ENCODE measurements at regions not wholly inside any gene's neighbourhood (a gene's known extent, or its start where the extent isn't known, plus 50 kb on each side); places are given as distances from the start of the nearest gene placed in this dataset.
A peak's percentile ranks its signal among the peaks of the same experiment; 100 is the strongest.

DNA sequence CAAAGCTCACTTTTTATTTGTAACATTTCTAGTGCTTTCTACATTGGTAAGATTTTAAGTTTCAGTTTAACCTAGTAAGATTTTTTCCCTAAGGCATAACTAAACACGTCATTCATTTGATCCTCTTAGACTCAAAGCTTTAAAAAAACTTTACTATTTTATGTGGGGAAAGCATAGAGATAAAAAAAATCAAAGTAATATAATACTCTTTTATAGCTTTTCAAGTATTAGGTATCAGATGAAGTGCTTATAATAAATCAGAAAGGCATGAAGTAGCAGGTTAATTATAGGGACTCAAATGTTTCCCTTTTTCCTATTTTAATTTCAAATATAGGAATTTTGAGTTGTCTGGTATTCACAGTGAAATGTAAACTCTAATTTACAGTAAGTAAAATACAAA, 68.0 kb upstream of the POU5F2 start:
- H3K27me3 ChIP-seq (ENCODE audit: insufficient read depth, low read depth, severe bottlenecking), result no peaks in the 10 kb centered on the region
- no peak overlapping the region for H3K27ac ChIP-seq
- H3K9me3 ChIP-seq (ENCODE audit: severe bottlenecking), result no peaks in the 10 kb centered on the region
- TF ChIP-seq, protein P1, sequence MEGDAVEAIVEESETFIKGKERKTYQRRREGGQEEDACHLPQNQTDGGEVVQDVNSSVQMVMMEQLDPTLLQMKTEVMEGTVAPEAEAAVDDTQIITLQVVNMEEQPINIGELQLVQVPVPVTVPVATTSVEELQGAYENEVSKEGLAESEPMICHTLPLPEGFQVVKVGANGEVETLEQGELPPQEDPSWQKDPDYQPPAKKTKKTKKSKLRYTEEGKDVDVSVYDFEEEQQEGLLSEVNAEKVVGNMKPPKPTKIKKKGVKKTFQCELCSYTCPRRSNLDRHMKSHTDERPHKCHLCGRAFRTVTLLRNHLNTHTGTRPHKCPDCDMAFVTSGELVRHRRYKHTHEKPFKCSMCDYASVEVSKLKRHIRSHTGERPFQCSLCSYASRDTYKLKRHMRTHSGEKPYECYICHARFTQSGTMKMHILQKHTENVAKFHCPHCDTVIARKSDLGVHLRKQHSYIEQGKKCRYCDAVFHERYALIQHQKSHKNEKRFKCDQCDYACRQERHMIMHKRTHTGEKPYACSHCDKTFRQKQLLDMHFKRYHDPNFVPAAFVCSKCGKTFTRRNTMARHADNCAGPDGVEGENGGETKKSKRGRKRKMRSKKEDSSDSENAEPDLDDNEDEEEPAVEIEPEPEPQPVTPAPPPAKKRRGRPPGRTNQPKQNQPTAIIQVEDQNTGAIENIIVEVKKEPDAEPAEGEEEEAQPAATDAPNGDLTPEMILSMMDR (IDR thresholded peaks at IDR 0.05; ENCODE audit: low read depth, low read length), result no peak
- no peak overlapping the region for H3K4me3 ChIP-seq (ENCODE audit: low read depth, low read length)
- H3K36me3 ChIP-seq, result no peaks in the 10 kb centered on the region
- DNase-seq, result no peak

DNA sequence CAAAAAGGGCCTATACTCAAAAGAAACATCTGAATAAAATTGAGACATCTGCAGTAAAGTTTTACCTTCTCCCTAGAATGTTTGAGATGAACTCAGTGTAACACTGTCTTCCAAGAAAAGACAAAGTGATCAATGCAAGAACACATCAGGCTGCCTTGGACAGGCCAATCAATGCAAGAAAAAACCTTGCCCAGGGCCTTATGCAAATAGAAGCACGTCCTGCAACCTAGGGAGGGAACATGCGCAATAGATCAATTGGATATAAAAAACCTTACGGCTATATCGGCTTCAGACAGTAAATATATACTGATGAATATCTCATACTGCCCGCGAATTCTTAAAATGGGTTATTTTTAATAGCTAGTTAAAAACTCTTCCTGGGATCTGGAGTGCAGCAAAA, 66.4 kb upstream of the POU5F2 start:
- no peak for DNase-seq
- Histone ChIP-seq H3K9me3 (ENCODE audit: severe bottlenecking) (no peaks in the 10 kb centered on the region), H3K27me3 (ENCODE audit: insufficient read depth, low read depth, severe bottlenecking) (no peaks in the 10 kb centered on the region), H3K4me3 (ENCODE audit: low read depth, low read length) (no peak overlapping the region), H3K36me3 (no peaks in the 10 kb centered on the region), H3K27ac (no peak overlapping the region)
- TF ChIP-seq, protein P1 (IDR thresholded peaks at IDR 0.05; ENCODE audit: low read depth, low read length), result no peak

DNA sequence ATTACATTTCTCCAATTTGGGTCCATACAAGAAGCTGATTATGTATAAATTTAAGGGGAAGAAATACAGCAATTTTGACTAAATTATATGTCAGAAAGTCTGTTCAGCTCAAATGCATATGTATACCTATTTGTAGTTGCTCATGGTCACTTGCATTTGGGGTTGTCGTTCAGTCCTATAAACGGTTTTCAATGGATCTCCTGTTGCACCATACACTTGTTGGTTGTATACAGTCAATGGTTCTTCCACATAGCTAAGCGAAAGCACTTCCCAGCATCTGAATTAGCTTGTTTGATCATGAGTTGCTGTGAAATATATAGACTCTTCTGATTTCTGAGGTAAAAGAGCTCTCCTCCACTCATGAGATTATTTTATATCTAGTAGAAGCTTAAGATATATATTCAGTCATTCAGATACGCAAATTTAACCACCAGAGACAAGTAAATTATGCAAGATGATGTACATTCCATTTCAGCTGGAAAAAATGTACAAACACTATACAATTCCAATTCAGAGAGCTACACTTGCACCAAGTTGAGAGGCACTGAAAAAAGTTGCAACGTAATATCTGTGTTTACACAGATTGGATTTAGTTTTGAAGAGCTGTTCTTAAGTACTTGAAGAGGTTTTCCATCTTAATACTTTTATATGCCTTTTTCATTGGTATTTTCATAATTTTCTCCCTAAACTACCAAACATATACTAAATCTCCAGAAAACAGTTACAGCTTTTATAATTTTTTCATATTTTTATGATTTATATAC, 64.4 kb upstream of the POU5F2 start:
- Histone ChIP-seq H3K27me3 (ENCODE audit: insufficient read depth, low read depth, severe bottlenecking) (no peaks in the 10 kb centered on the region), H3K9me3 (ENCODE audit: severe bottlenecking) (no peaks in the 10 kb centered on the region), H3K4me3 (ENCODE audit: low read depth, low read length) (no peak overlapping the region), H3K27ac (no peak overlapping the region), H3K36me3 (no peaks in the 10 kb centered on the region)
- TF ChIP-seq, protein P1 (IDR thresholded peaks at IDR 0.05; ENCODE audit: low read depth, low read length), result no peak
- no peak for DNase-seq

DNA sequence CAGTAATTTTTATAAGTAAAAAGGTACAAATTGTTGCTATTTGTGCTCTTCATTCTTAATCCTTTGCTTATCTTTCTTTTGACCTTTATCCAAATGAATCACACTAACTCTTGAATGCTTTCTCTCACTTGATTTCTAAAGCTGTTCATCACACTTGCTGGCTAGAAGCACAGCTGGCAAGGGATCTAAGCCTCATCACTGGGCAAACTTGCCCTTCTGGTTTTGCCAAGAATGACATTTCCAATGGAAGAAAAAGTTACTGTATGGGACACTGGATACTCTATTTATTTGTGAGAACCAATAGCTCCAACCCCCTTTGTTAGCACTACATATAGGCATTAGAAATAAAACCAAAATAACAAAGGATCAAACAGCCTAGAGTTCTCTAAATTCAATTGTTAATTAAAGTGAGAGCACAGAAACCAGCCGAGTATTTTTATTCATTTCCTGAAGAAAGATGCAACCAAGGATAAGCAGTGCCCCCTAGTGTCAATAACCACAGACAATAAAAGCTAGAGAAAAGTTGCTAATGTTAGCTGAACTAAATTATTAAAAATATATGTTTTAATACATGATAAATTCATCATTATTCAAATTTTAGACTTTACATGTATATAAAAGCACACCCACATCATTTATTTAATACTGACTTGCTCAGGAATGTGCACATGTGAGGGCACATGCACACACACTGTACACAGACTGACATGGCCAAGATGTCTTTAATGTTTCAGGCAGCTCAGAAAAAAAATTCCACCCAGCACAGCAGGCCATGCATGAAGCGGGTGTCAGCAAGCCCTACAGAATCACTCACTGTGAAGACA, 59.8 kb upstream of the POU5F2 start:
- H3K36me3 ChIP-seq, result no peaks in the 10 kb centered on the region
- no peak overlapping the region for H3K4me3 ChIP-seq (ENCODE audit: low read depth, low read length)
- H3K27me3 ChIP-seq (ENCODE audit: insufficient read depth, low read depth, severe bottlenecking), result no peaks in the 10 kb centered on the region
- H3K9me3 ChIP-seq (ENCODE audit: severe bottlenecking), result no peaks in the 10 kb centered on the region
- TF ChIP-seq, protein P1 (IDR thresholded peaks at IDR 0.05; ENCODE audit: low read depth, low read length), result 0 out of 2 replicates have a peak, but pooled peaks have one; percentile 16
- DNase-seq, result peak; percentile 21
- H3K27ac ChIP-seq, result no peak overlapping the region

DNA sequence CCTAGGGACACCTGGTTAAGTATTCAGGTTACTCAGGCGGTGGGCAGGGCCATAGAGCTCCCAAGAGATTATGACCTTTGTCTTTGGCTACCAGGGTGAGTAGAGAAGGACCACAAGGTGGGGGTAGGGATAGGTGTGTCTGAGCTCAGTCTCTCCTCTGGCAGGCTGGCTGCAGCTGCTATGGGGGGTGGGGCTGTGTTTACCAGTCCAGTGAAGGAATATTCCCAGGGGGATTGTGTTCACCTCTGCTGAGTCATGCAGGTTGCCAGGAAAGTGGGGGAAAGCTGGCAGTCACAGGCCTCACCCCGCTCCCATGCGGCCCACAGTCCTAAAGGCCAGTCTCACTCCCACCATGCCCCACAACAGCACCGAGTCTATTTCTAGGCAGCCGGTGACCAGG, 53.6 kb upstream of the POU5F2 start:
- no peaks in the 10 kb centered on the region for H3K27me3 ChIP-seq (ENCODE audit: insufficient read depth, low read depth, severe bottlenecking)
- no peaks in the 10 kb centered on the region for H3K36me3 ChIP-seq
- H3K27ac ChIP-seq, result no peak overlapping the region
- no peaks in the 10 kb centered on the region for H3K9me3 ChIP-seq (ENCODE audit: severe bottlenecking)
- TF ChIP-seq, protein P1 (IDR thresholded peaks at IDR 0.05; ENCODE audit: low read depth, low read length), result no peak
- peak; percentile 38 for DNase-seq
- no peak overlapping the region for H3K4me3 ChIP-seq (ENCODE audit: low read depth, low read length)
